B cell (primary cell): ENCODE measurements at regions not wholly inside any gene's neighbourhood (a gene's known extent, or its start where the extent isn't known, plus 50 kb on each side); places are given as distances from the start of the nearest gene placed in this dataset.

Experiments
- ATAC-seq: fragments of 200-7000 bp; cut with Tn5 transposase; one replicate; pipeline ENCODE4 v1.10.0; 2021; ENCODE audit warnings: low read depth, mild to moderate bottlenecking, moderate number of reproducible peaks, moderate library complexity
- CTCF ChIA-PET: fragments of 350-600 bp; sonication (Branson Sonifier 250); formaldehyde crosslinking; loops from one replicate; lab custom pipeline; 2021; ENCODE audit warnings: antibody characterized with exemption, inconsistent platforms; lab: Charles Lee
- POLR2A ChIA-PET: fragments of 350-600 bp; sonication (Branson Sonifier 250); formaldehyde crosslinking; loops from one replicate; lab custom pipeline; 2021; ENCODE audit warnings: antibody characterized with exemption; lab: Charles Lee
- DNase-seq: peaks from one replicate; pipeline ENCODE4 v3.0.0; 2013
- H2AFZ ChIP-seq: 2 replicates; pipeline ENCODE4 v1.6.1; 2012; ENCODE audit warnings: mild to moderate bottlenecking, low read depth, low read length; ENCODE audit not compliant: insufficient read depth, poor library complexity, severe bottlenecking
- H3K27ac ChIP-seq, 2 donors: 1 replicate in 1 of 2; 2 replicates in 1 of 2; pipeline ENCODE4 v1.5.1; 2012 to 2013; ENCODE audit warnings: low read length in 2 of 2, mild to moderate bottlenecking in 2 of 2, moderate library complexity in 1 of 2
- H3K27me3 ChIP-seq, 4 experiments: fragments of 200-600 bp in 1 of 4; sonication (generic) in 1 of 4; replicated peaks in 1 of 4; 1 replicate in 2 of 4; 2 replicates in 2 of 4; pipeline versions ENCODE4 v1.6.1 to v1.7.0; 2013 to 2016; ENCODE audit warnings: low read length in 3 of 4, mild to moderate bottlenecking in 2 of 4, mixed read lengths in 1 of 4, moderate library complexity in 1 of 4; ENCODE audit not compliant: insufficient read depth in 4 of 4, control insufficient read depth in 3 of 4; ENCODE audit errors: control extremely low read depth in 1 of 4
- H3K36me3 ChIP-seq, 2 experiments: replicated peaks in 1 of 2; 1 replicate in 1 of 2; 2 replicates in 1 of 2; pipeline versions ENCODE4 v1.6.1 to v1.7.1; 2013; ENCODE audit warnings: low read length in 1 of 2; ENCODE audit not compliant: insufficient read depth in 2 of 2, control insufficient read depth in 1 of 2; ENCODE audit errors: control extremely low read depth in 1 of 2, extremely low read depth in 1 of 2
- H3K4me1 ChIP-seq, 2 donors: fragments of 200-600 bp in 1 of 2; sonication (generic) in 1 of 2; 1 replicate in 1 of 2; 2 replicates in 1 of 2; pipeline versions ENCODE4 v1.5.1 to v1.6.1; 2013 to 2017; ENCODE audit warnings: low read length in 2 of 2; ENCODE audit not compliant: control insufficient read depth in 2 of 2, insufficient read depth in 2 of 2
- H3K4me2 ChIP-seq: replicated peaks from 2 replicates; pipeline ENCODE3; 2012; ENCODE audit warnings: mild to moderate bottlenecking, low read depth, low read length; ENCODE audit not compliant: poor library complexity, severe bottlenecking
- H3K4me3 ChIP-seq, 5 experiments: fragments of 200-600 bp in 1 of 5; sonication (generic) in 1 of 5; 1 replicate in 3 of 5; 2 replicates in 2 of 5; pipeline versions ENCODE4 v1.5.1 to v1.7.0; 2011 to 2016; ENCODE audit warnings: low read length in 4 of 5, mild to moderate bottlenecking in 4 of 5, low read depth in 2 of 5, control low read depth in 1 of 5, moderate library complexity in 1 of 5; ENCODE audit not compliant: insufficient read depth in 1 of 5; ENCODE audit errors: control extremely low read depth in 1 of 5, extremely low read depth in 1 of 5
- H3K79me2 ChIP-seq: fragments of 200-600 bp; sonication (generic); one replicate; pipeline ENCODE4 v1.6.0; 2016; ENCODE audit warnings: low read length; ENCODE audit not compliant: control insufficient read depth, insufficient read depth
- H3K9ac ChIP-seq: fragments of 200-600 bp; sonication (generic); 2 replicates; pipeline ENCODE4 v1.6.1; 2017; ENCODE audit warnings: mild to moderate bottlenecking, low read length, moderate library complexity
- H3K9me3 ChIP-seq, 3 donors: one replicate each; pipeline versions ENCODE4 v1.6.1 to v1.7.1; 2013; ENCODE audit warnings: low read length in 2 of 3; ENCODE audit not compliant: control insufficient read depth in 2 of 3, insufficient read depth in 1 of 3; ENCODE audit errors: control extremely low read depth in 1 of 3
- H4K20me1 ChIP-seq: 2 replicates; pipeline ENCODE4 v1.6.0; 2012; ENCODE audit warnings: mild to moderate bottlenecking, low read length; ENCODE audit not compliant: insufficient read depth, control insufficient read depth, poor library complexity, severe bottlenecking
- H3K27ac Mint-ChIP-seq: one replicate; pipeline ENCODE4 v1.8.0; 2021; ENCODE audit warnings: mixed read lengths
- H3K27me3 Mint-ChIP-seq: one replicate; pipeline ENCODE4 v1.8.0; 2021; ENCODE audit warnings: mixed read lengths
- H3K4me1 Mint-ChIP-seq: one replicate; pipeline ENCODE4 v1.8.0; 2021; ENCODE audit warnings: mixed read lengths
- H3K4me3 Mint-ChIP-seq: one replicate; pipeline ENCODE4 v1.8.0; 2021; ENCODE audit warnings: mixed read lengths
- H3K9me3 Mint-ChIP-seq: one replicate; pipeline ENCODE4 v1.8.0; 2022; ENCODE audit warnings: mixed read lengths; ENCODE audit not compliant: insufficient read depth
- CTCF ChIP-seq: fragments of 200-600 bp; IDR thresholded peaks from one replicate; pipeline ENCODE4 v1.8.0; 2022; ENCODE audit warnings: antibody characterized with exemption, mild to moderate bottlenecking
- EZH2 ChIP-seq: IDR thresholded peaks from 2 replicates; pipeline ENCODE4 v1.6.1; 2012; ENCODE audit warnings: borderline replicate concordance, low read depth, mild to moderate bottlenecking, moderate library complexity, low read length; ENCODE audit not compliant: insufficient read depth, poor library complexity, severe bottlenecking
- WGBS: methylation state at CpG from one replicate; pipeline ENCODE4 v1.1.5; 2013; ENCODE audit warnings: missing lambda C conversion rate; ENCODE audit not compliant: insufficient coverage; 5-methylcytosine and 5-hydroxymethylcytosine counted together
- intact Hi-C: fragments of 100-400 bp; cut with micrococcal nuclease; formaldehyde crosslinking; loops from one replicate; pipeline ENCODE4 v1.10.0; 2022

GRCh38 chr15:37246856-37247255 is 146.5 kb upstream of the MEIS2 start:
- no peaks in the 10 kb centered on the region for H3K27me3 Mint-ChIP-seq
- H3K9ac ChIP-seq: no peak overlapping the region
- POLR2A ChIA-PET: no interaction called here
- H3K9me3 ChIP-seq: no peaks in the 10 kb centered on the region
- no peaks in the 10 kb centered on the region for H3K4me1 Mint-ChIP-seq
- no peak overlapping the region for H2AFZ ChIP-seq
- no peaks in the 10 kb centered on the region for H3K79me2 ChIP-seq
- no peaks in the 10 kb centered on the region for H3K27me3 ChIP-seq
- ATAC-seq (no peak), DNase-seq (no peak)
- 86% methylated on average over 3 of the region's 3 CpGs for WGBS
- H3K9me3 Mint-ChIP-seq: no peaks in the 10 kb centered on the region
- CTCF ChIA-PET: no interaction called here
- H3K4me2 ChIP-seq: no peak overlapping the region
- no peak overlapping the region for H3K4me3 Mint-ChIP-seq
- no peaks in the 10 kb centered on the region for H3K36me3 ChIP-seq
- intact Hi-C loops: no loop called here
- no peak overlapping the region for H3K27ac ChIP-seq
- no peak overlapping the region for H3K4me3 ChIP-seq
- TF ChIP-seq CTCF: no peak
- TF ChIP-seq EZH2: no peak
- no peaks in the 10 kb centered on the region for H3K4me1 ChIP-seq
- no peak overlapping the region for H3K27ac Mint-ChIP-seq
- H4K20me1 ChIP-seq: no peaks in the 10 kb centered on the region

- Mint-ChIP-seq H3K4me3 (no peak overlapping the region), H3K4me1 (no peaks in the 10 kb centered on the region), H3K9me3 (no peaks in the 10 kb centered on the region), H3K27me3 (no peaks in the 10 kb centered on the region), H3K27ac (no peak overlapping the region)
- ATAC-seq (no peak), DNase-seq (no peak)
- no peak for TF ChIP-seq CTCF
- no peak overlapping the region for H3K9ac ChIP-seq
- no peak overlapping the region for H2AFZ ChIP-seq
- no peaks in the 10 kb centered on the region for H4K20me1 ChIP-seq
- no peaks in the 10 kb centered on the region for H3K9me3 ChIP-seq
- H3K27ac ChIP-seq: no peak overlapping the region
- H3K4me2 ChIP-seq: no peak overlapping the region
- H3K27me3 ChIP-seq: no peaks in the 10 kb centered on the region
- H3K4me1 ChIP-seq: no peaks in the 10 kb centered on the region
- ChIA-PET CTCF (no interaction called here), POLR2A (no interaction called here)
- H3K36me3 ChIP-seq: no peaks in the 10 kb centered on the region
- intact Hi-C loops: no loop called here
- no peak overlapping the region for H3K4me3 ChIP-seq
- H3K79me2 ChIP-seq: no peaks in the 10 kb centered on the region
These were observed 148.9 kb upstream of the MEIS2 start for GRCh38 chr15:37249249-37249648.
